Activated T-cell treated with anti-CD3 and anti-CD28 coated beads, Interleukin-2, amount 50 U/mL, for 1 hour (primary cell): ENCODE measurements at regions not wholly inside any gene's neighbourhood (a gene's known extent, or its start where the extent isn't known, plus 50 kb on each side); places are given as distances from the start of the nearest gene placed in this dataset.

Experiments
- DNase-seq: peaks from one replicate; pipeline ENCODE4 v3.0.0-alpha.2; 2020

DNA sequence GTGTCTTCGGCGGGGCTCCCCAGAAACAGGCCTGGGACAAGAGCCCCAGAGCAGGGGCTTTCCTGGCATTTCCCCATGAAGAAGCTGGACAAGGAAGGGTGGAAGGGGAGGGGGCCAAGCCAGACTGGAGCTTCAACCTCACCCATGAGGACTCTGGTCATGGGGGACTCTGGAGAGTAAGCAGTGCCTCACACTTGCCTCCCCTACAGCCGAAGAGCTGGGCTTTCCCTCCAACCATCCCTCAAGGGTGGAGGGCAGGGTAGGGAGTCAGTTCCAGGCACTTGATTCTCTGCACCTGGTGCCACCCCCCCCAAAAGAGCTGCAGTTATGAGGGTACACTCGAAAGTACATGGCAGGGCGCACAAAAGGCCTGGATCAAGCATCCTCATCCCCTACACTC lies 246.6 kb downstream of the TFCP2L1 start:
- no peak for DNase-seq

DNA sequence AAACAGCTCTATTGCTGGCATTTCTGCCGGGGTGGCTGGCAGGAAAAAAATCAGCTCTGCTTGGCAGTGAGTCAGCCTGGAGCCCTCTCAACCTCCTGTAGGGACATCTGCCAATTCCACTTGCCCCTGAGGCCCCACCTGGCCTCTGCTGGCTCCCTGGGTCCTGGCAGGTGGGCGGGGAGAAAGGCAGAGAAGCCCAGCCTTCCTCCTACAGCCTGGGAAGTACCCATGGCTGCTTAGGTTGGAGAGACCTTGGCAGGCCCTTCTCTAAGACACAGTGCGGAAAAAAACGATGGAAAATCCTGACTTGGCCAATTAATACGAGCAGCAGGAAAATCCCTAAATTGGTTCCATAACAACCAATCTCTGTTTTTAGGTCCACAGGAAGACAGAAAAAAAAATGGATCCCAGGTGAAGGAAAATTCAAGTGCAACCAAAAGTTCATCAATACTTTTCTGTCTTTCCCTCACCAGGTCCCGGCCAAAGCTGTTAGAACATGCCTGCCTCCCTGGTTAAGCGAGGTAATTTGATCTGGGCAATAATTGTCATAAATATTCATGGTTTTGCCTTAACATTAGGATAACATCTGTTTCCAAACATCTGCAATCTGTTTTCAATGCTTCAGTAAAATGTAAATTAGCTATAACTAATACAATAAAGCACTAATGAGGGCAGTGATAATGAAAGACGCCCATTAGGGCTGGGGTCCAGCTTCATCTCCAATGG lies 245.9 kb downstream of the TFCP2L1 start:
- no peak for DNase-seq

GRCh38 chr2:121039679-121040078 lies 245.3 kb downstream of the TFCP2L1 start:
- DNase-seq: no peak

- DNase-seq: no peak
Observed at GRCh38 chr2:121041516-121041915, 243.5 kb downstream of the TFCP2L1 start.

GRCh38 chr2:121043061-121043826 lies 241.8 kb downstream of the TFCP2L1 start:
- no peak for DNase-seq

GRCh38 chr2:121043827-121044222 lies 241.2 kb downstream of the TFCP2L1 start:
- DNase-seq: no peak

- DNase-seq: no peak
Observed at GRCh38 chr2:121044412-121044811, 240.6 kb downstream of the TFCP2L1 start.

DNA sequence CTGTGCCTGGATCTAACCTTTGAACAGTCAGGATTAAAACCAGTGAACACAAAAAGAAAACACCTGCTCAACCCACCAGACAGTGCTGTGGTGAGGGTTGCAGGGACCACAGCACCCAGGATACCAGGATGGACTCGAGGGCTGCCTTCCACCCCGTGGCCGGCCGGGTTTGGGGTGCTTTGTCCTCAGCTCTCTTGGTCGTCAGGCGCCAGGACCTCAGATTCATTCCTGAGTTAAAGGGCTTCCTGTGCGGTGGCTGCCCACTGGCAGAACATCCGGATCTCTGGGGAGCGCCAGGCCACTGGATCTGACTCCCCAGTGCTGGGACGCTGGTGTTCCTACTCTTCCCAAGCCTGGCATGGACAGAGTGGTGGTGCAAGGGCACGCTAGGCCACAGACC lies 239.8 kb downstream of the TFCP2L1 start:
- DNase-seq: no peak

- DNase-seq: no peak
Observed at GRCh38 chr2:121046335-121046734, 238.7 kb downstream of the TFCP2L1 start.

DNA sequence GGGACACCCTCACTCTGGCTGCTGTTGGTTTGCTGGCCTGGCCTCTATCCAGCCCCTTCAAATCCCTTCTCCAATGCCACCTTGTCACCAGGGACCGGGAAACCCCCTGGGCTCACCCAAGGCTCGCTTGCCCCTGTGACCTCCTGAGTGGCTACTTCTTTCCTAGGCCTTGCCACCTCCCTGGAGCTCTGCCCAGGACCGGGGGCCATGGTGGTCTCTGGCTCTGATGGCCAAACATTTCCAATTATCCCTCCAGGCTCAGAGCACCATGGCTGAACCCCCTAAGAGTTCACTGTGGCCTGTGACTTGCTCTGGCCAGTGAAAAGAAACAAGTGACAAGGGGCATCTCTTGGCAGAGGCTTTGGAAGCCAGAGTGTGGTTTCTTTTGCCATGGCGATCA lies 237.6 kb downstream of the TFCP2L1 start:
- DNase-seq: no peak

- no peak for DNase-seq
Observed at GRCh38 chr2:121049131-121049530, 235.9 kb downstream of the TFCP2L1 start.

- no peak for DNase-seq
Observed at GRCh38 chr2:121049950-121050585, 234.9 kb downstream of the TFCP2L1 start.

GRCh38 chr2:121051311-121051710 lies 233.7 kb downstream of the TFCP2L1 start:
- no peak for DNase-seq

GRCh38 chr2:121052023-121052422 lies 233.0 kb downstream of the TFCP2L1 start:
- no peak for DNase-seq

DNA sequence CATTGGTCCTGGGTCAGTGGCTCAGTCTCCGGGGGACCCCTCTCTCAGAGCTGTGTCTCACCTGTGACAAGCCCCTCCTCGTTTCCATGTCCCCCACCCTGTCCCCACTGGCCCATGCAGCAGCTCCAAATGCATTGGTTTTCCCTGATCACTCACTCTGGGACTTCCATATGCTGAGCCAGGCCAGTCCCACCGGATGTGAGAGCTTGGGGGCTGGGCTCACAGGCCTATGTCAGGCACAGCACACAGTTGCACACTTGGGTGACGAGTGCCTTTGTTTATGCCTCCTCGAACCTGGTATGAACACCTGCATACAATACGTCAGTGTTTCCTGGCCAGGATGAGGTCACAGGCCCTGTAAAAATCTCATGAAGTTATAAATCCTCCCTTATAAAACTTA lies 232.5 kb downstream of the TFCP2L1 start:
- no peak for DNase-seq

DNA sequence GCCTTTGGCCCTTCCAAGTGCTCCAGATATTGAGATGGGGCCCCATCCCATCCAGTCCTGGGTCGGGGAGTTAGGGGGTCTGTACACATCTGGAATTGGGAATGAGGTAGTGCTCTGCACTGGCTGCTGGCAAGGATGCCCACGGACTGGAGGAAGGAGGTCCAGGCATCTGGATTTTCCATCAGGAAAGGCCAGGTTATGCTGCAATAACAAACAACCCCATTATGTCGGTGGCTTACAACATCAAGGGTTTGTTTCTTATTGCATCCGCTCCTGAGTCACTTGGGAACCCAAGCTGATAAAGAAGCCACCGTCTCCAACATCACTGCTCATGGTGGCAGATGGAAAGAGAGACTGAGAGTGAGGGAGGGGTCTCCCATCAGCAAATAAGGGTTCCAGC lies 229.9 kb downstream of the TFCP2L1 start:
- no peak for DNase-seq

DNA sequence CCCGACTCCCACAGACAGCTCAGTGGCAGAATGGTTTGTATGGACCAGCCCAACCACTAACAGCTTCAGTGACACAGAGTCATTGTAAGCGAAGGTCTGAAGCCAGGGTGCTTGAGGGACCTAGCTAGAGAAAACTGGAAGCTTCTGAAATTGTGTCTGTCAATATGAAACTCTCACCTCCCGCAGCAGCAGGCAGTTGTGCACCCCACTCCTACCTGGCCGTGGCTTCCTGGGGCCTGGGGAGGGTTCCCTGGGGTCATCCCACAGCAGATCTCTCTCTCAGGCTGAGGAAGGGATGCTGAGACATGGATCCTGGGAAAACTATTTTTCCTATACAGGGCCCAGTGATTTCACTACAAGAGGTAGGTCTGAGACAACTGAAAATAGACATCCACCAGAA lies 229.5 kb downstream of the TFCP2L1 start:
- DNase-seq: no peak

GRCh38 chr2:121058852-121059558 lies 226.0 kb downstream of the TFCP2L1 start:
- DNase-seq: no peak

DNA sequence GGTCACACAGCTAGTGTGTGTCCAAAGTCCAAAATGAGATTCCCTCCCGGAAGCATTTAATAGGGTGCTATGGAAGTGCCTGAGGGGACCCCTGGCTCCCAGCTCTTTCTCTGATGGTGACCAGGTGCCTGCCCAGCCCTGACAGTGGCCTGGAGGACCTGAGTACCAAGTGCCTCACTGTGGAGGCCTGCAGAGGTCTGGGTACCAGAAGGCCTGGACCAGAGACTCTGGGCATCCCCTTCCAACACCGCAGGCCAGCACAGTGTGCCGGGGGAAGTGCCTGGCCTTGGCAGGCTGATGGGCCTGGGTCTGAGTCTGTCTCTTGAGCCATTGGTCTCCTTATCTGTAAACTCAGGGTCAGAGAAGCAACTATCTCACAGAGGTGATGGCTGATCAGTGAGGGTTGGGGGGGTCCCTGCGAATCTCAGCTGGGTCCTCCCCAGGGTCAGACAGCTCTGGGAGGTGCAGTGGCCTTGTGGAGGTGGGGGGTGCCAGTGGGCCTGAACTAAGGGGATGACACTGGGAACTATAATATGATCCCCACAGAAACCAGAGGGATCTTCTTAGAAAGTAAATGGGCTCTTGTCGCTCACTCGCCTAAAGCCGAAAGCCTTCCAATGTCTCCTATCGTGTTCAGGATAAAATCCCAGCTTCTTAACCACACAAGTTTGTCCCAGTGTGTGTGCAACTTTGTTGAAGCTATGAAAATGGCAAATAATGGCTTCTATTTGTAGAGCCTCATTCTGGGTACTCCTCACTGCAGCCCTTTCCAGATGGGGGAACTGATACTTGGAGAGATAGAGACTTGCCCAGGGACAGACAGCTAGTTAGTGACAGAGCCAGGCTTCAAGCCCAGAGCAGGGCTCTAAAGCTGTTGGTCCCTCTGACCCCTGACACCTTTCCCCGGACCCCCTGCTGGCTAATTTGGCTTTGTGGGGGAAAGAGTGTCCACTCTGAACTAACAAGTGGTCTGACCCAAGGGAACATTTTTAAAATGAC lies 225.1 kb downstream of the TFCP2L1 start:
- no peak for DNase-seq

DNA sequence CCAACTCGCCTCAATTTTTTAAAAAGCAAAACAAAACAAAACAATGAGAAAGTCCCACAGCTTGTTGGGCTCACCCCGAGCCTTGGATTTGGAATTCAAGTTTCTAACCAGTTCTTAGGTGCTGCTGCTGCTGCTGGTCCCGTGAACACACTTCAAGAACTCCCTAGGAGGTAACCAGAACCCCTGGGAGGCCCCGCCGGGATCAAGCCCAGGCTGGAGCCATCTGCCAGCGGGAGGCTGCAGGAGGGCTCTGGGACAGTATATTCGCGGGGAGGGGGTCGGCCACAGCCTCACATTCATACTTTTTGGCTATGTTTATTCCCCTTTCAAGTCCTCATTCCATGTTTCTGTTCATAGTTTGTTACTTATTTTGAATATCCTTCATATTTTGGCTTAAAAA lies 223.4 kb downstream of the TFCP2L1 start:
- no peak for DNase-seq

- no peak for DNase-seq
Observed at GRCh38 chr2:121063471-121063870, 221.5 kb downstream of the TFCP2L1 start.

- no peak for DNase-seq
Observed at GRCh38 chr2:121064186-121064585, 220.8 kb downstream of the TFCP2L1 start.
